ENCODE measurements at regions not wholly inside any gene's neighbourhood (a gene's known extent, or its start where the extent isn't known, plus 50 kb on each side); places are given as distances from the start of the nearest gene placed in this dataset.

DNA sequence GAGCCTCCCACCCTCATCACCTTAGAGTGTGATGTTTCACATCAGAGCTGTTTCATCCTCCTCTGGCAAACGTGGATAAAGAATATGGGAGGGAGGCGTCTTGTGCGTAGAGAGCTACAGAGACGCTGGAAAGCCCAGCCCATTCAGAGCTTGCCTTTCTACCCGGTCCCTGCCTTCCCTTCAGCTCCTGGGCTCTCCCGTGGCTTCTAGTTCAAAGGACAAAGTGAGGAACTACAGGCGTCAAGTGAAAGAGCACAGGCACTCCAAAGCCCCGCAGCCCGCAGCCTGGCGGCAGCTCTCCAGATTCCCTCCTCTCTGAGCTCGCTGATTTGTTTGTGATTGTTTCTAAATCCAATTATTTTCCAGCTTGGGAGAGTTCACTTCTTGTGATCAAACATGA, 197.1 kb upstream of the IGF1R start:
- DNase-seq (ENCODE audit: low spot score) = no peak
- intact Hi-C loops (cut with DNase I) = no loop called here

- DNase-seq (ENCODE audit: low spot score) = no peak
- intact Hi-C loops (cut with DNase I) = no loop called here
Observed at GRCh38 chr15:98452238-98452637, 196.1 kb upstream of the IGF1R start.

GRCh38 chr15:98455904-98456303, 192.4 kb upstream of the IGF1R start:
- no peak for DNase-seq (ENCODE audit: low spot score)
- intact Hi-C loops (cut with DNase I) = no loop called here

DNA sequence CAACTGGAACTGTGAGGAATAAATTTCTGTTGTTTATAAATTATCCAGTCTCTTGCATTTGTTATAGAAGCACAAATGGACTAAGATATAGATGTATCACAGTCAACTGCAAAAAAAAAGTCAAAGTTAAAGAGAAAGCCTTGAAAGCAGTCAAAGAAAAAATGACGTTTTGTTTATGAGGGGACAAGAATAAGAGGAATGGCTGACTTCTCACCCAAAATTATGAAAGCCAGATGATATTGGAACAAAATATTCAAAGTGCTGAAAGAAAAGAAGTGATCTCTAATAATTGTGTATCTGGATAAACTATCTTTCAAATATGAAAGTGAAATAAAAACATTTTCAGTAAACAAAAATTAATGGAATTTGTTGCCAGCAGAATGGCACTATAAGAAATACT, 171.8 kb upstream of the IGF1R start:
- intact Hi-C loops (cut with DNase I) = no loop called here

DNA sequence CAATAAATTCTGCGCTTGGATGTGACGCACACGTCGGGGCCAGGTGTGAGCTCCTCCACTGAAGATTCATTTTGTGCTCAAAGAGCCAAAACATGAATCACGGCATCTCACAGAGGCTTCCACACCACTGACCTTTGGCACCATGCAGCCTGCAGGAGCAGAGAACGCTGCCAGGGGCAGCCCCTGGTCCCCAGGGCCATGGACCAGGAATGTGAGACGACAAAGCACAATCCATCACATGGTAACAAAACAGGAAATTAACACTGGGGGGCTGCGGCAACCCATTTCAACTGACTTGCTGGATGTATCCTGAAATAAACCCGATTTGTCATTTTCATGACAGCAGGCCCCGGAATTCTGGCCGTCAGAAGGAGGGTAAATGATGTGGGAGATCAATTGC, 167.5 kb upstream of the IGF1R start:
- DNase-seq (ENCODE audit: low spot score) = no peak
- intact Hi-C loops (cut with DNase I) = no loop called here

More for the DNA sequence above, 171.8 kb upstream of the IGF1R start:
- DNase-seq (ENCODE audit: low spot score) = no peak

GRCh38 chr15:98483575-98484130, 164.7 kb upstream of the IGF1R start:
- DNase-seq (ENCODE audit: low spot score) = no peak
- intact Hi-C loops (cut with DNase I) = no loop called here

GRCh38 chr15:98484914-98485313, 163.4 kb upstream of the IGF1R start:
- intact Hi-C loops (cut with DNase I) = no loop called here
- DNase-seq (ENCODE audit: low spot score) = no peak

DNA sequence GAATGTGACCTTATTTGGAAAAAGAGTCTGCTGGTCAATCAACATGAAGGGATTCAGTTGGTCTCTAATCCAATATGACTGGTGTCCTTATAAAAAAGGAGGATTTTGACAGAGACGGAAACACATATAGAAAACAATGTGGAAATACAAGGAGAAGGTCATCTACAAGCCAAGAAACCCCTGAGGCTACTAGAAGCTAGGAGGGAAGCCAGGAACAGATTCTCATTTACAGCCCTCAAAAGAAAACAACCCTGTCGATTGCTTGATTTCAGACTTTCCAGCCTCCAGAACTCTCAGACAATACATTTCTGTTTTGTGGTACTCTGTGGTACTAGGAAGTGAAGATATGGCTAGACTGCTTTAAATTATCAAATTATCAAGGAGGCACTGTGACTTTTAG, 162.9 kb upstream of the IGF1R start:
- no peak for DNase-seq (ENCODE audit: low spot score)
- intact Hi-C loops (cut with DNase I) = no loop called here

- intact Hi-C loops (cut with DNase I) = no loop called here
- DNase-seq (ENCODE audit: low spot score) = no peak
Observed at GRCh38 chr15:98493966-98494511, 154.3 kb upstream of the IGF1R start.

DNA sequence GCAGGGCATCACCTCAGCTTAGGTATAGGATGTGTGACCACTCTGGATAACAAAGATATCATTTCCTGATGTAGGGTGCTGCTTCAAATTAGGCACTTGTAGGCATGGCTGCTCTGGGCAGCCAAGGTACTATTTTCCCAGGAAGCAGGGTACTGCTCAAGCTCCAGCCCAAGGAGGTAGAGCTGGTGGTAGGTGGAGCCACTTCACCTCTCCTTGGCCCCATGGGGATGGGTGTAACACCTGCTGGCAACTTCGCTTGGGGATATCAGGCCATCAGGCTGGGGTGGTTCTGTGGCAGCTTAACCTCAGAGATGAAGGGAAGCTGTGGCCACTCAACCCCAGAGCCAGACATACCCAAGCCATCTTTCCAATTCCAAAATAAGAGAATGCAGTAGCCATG, 147.1 kb upstream of the IGF1R start:
- intact Hi-C loops (cut with DNase I) = no loop called here
- DNase-seq (ENCODE audit: low spot score) = no peak

DNA sequence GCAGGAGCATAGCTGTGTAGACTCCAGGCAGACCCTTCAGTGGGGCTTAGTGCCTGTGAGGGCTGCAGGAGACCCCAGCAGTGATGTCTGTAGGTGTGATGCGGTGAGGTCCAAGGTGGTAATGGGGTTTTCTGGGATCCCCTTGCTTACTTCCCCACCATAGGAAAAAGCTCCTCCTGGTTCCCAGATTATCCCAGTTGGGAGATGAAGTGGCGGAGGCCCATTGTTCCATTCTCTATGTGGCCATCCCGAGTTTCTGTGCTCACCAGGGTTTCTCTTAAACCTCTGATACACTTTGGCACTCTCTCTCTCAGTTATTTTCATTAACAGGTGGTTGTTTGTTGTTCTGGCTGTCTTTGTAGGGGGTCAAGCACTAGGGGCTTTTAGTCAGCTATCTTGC, 146.7 kb upstream of the IGF1R start:
- intact Hi-C loops (cut with DNase I) = no loop called here

GRCh38 chr15:98503970-98504369, 144.4 kb upstream of the IGF1R start:
- intact Hi-C loops (cut with DNase I) = no loop called here
- DNase-seq (ENCODE audit: low spot score) = no peak

More for the DNA sequence above, 146.7 kb upstream of the IGF1R start:
- DNase-seq (ENCODE audit: low spot score) = no peak

DNA sequence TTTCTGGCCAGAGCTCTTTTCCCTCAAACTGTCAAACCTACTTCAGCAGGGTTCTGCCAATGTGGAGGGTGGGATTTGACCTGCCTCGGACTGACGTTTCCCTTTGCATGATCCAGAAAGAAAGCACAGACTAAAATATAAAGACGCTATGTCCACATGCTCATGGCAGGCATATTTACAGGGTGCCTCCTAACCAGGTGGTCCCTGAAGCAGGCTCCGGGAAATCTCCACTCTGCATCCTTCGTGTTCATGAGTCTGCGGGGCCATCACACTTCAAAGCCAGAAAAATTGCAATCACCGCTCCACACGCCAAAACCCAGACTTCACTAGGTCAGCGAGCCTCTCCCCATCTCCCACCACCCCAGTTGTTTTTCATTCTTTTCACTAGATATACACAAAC, 143.3 kb upstream of the IGF1R start:
- intact Hi-C loops (cut with DNase I) = no loop called here

DNA sequence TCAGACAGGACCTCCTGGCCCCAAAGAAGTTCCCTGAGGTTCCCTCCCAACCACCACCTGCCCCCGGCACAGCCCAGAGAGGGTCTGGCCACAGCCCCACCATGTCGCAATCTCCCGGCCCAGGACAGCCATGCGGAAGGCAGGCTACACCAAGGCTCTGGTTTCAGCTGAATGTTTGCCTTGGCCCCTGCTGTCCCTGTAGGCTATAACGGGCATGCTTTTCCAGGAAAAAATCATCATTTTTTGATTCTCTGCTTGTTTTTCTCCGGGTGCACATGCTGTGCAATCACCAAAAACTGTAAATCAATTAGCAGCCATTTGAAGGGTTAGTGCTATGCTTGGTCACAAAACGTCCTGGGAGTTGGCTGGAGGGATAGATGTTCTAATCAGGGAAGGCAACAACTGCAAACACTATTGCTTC, 142.7 kb upstream of the IGF1R start:
- DNase-seq (ENCODE audit: low spot score) = no peak
- intact Hi-C loops (cut with DNase I) = no loop called here

More for the DNA sequence above, 143.3 kb upstream of the IGF1R start:
- no peak for DNase-seq (ENCODE audit: low spot score)

DNA sequence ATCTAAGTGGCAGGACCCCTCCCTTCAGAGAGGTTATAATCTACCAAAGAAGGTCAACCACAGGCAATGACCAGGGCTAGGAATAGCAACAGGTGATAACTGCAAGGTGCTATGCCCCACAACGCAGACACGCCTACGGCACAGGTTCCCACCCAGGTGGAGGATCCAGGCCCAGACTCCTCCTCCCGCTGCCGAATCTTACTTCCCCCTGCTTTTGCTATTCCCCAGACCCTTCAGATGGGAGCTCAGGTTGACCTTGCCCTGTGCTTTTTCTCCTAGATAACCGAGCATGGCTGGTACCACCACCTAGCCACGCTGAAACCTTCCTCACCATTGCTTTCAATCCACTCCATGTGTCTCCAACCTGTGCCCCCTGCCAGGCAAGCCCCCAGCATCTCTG, 142.2 kb upstream of the IGF1R start:
- DNase-seq (ENCODE audit: low spot score) = no peak
- intact Hi-C loops (cut with DNase I) = no loop called here

DNA sequence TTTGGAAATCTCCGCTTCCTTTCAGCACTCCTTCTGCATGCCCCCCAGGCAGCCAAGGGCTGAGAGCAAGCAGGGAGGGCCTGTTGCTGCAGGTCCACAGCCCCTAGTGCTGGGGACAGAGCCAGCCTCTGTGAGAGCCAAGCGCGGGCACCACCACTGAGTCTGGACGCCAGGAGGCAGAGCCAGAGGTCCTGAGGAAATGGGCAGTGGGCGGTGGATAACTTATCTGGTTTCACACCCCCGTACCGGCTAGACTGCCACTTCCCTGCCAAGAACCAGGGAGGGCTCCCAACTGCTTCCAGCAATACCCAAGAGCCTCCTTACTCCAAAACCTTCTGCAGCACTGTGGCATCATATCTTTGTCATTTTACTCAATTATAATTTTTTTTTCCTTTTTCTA, 141.6 kb upstream of the IGF1R start:
- DNase-seq (ENCODE audit: low spot score) = no peak
- intact Hi-C loops (cut with DNase I) = no loop called here

DNA sequence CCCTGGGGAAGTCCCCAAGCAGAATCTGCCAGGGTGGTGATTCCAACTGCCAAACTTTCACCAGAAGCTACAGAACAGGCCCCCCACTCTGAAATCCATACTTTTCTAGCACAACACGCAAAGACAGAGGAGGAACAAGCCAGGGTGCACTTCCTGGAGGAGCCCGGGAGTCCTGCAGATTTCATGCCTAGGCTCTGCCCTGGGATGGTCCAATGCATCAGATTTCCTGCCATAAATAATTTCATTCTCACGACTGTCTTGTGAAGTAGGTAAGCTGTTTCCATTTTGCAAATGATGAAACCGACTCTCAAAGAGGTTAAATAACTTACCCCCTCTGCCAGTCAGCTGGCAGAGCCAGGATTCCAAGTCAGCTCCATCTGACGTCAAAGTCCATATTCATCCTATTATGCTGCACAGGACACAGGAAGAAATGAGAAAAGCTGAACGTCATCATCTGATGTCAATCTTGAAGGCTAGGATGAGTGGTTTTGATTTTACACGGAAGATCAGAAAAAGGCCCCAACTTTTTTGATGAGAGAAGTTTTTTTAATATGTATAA, 134.8 kb upstream of the IGF1R start:
- DNase-seq (ENCODE audit: low spot score) = no peak
- intact Hi-C loops (cut with DNase I) = no loop called here

- intact Hi-C loops (cut with DNase I) = no loop called here
- no peak for DNase-seq (ENCODE audit: low spot score)
Observed at GRCh38 chr15:98514034-98514622, 134.2 kb upstream of the IGF1R start.

DNA sequence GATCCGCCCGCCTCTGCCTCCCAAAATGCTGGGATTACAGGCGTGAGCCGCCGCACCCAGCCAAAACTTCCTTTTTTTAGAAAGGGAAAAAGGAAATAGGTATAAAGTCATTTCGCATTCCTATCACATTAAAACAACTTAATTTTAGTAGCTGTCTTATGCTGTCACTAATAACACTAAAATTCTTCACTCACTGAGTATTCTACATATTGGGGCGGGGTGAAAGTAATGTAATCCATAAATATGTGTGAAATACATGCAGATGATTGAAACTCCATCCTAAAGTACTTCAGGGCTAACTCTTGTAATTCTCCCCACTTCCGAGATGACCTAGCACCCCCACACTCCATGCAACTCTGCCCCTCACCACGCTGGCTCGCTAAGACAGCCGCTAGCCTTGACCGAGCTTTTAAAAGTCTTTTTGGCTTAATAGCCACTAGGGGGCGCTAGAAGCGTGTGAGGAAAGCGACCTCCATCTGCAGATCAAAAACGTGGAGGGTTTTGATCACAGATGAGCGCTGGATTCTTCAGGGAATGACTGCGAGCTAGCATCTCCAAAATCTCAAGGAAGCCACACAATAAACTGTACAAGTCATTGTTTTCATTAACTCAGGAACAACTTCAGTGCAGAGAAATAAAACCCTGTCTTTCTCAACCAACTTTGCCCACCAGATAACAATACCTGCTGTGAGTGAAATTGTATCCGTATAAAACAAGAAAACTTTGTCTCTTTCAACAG, 129.3 kb upstream of the IGF1R start:
- no peak for DNase-seq (ENCODE audit: low spot score)

GRCh38 chr15:98519767-98520550, 128.4 kb upstream of the IGF1R start:
- no peak for DNase-seq (ENCODE audit: low spot score)

More for the DNA sequence above, 129.3 kb upstream of the IGF1R start:
- intact Hi-C loops (cut with DNase I) = loop anchor here (2.0 kb wide), 1 partner anchor 128 kb away; no protein-coding TSS in a partner anchor

More at GRCh38 chr15:98519767-98520550, 128.4 kb upstream of the IGF1R start:
- intact Hi-C loops (cut with DNase I) = loop anchor here (2.0 to 10.0 kb wide), 3 partner anchors 127 to 557 kb away; no protein-coding TSS in a partner anchor

Measured in cardiac septum (tissue), 1 donor.